ENCODE measurements at regions not wholly inside any gene's neighbourhood (a gene's known extent, or its start where the extent isn't known, plus 50 kb on each side); places are given as distances from the start of the nearest gene placed in this dataset.

DNA sequence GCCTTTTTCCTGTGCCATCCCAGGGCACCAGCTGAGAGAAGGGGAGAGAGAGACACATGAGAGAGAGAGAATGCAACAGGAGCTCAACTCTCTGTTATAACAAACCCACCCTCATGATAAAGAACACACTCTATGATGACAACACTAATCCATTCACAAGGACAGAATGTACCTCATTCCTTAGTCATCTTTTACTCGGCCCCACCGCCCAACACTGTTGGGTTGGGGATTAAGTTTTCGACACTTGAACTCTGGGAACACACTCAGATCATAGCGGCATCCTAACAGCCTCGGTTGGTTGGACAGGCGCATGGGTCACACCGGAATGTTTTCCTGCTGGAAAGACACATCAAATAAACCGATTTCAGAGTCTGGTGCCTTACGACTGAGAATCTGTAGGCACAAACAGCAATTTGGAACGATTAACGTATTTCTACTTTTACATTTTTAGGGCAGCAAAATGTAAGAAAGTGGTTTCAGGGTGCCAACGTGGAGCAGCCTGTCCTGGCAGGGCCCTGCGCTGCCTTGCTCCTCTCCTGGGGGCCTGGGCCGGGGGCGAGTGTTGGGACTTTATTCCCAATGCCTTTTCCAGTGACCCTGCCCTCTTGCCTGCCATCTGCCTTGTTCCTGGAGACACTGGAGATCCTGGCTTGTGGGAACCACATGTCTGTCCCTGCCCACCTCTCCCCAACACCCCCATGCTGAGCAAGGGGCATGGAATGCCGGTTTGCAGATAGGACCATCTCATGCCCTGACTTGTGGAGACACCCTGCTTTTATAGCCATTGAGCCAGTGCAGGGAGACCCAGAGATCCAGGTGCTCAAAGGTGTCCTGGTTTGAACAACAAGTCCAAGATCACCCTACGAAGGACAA is 287.0 kb downstream of the TCERG1L start:
- TF ChIP-seq POLR2A (IDR thresholded peaks at IDR 0.05) (no peak), POLR2AphosphoS5 (IDR thresholded peaks at IDR 0.05) (no peak)
- TF ChIP-seq, protein P1, sequence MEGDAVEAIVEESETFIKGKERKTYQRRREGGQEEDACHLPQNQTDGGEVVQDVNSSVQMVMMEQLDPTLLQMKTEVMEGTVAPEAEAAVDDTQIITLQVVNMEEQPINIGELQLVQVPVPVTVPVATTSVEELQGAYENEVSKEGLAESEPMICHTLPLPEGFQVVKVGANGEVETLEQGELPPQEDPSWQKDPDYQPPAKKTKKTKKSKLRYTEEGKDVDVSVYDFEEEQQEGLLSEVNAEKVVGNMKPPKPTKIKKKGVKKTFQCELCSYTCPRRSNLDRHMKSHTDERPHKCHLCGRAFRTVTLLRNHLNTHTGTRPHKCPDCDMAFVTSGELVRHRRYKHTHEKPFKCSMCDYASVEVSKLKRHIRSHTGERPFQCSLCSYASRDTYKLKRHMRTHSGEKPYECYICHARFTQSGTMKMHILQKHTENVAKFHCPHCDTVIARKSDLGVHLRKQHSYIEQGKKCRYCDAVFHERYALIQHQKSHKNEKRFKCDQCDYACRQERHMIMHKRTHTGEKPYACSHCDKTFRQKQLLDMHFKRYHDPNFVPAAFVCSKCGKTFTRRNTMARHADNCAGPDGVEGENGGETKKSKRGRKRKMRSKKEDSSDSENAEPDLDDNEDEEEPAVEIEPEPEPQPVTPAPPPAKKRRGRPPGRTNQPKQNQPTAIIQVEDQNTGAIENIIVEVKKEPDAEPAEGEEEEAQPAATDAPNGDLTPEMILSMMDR (IDR thresholded peaks at IDR 0.05 in 8 of 11, conservative IDR thresholded peaks at IDR 0.05 in 3 of 11), result no peak
- intact Hi-C loops (cut with DNase I; ENCODE audit: low total_unique reads), result no loop called here
- peak; percentile 38 for DNase-seq

DNA sequence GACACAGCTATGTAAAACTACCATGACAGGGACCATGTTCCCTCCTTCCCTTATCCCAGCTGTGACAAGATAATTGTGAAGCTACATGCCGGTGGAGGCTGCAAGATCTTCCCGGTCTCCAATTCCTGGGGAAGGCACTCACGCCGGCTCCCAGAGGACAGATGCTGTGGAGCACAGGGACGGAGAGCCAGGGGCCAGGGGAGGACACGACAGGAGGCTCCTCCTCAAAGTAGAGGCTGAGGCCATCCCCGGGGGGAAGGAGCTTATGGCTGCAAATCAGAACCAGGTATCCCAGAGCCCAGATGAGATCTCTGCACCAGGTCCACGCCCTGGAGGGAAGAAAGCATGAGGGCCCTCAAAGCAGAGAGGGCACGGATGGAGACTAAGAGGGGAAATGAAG is 286.2 kb downstream of the TCERG1L start:
- H3K36me3 ChIP-seq, result no peaks in the 10 kb centered on the region
- TF ChIP-seq, protein P1 (IDR thresholded peaks at IDR 0.05 in 8 of 11, conservative IDR thresholded peaks at IDR 0.05 in 3 of 11), result no peak
- no peak for TF ChIP-seq POLR2A (IDR thresholded peaks at IDR 0.05)
- no peak for TF ChIP-seq POLR2AphosphoS5 (IDR thresholded peaks at IDR 0.05)
- intact Hi-C loops (cut with DNase I; ENCODE audit: low total_unique reads), result no loop called here
- 83 to 92% (median 91%) methylated on average over 7 to 9 of the region's 9 CpGs for WGBS, 5 donors
- H3K27me3 ChIP-seq (replicated peaks in 1 of 7), result peaks cover 0 to 5% (median 0%) of the 10 kb centered on the region in 7 donors
- peak; percentile 64 for DNase-seq
- no peak overlapping the region for H3K4me3 ChIP-seq
- H3K9me3 ChIP-seq, result no peaks in the 10 kb centered on the region
- no peak overlapping the region for H3K27ac ChIP-seq
- H3K4me1 ChIP-seq, result no peaks in the 10 kb centered on the region

More for the DNA sequence above, 287.0 kb downstream of the TCERG1L start:
- Histone ChIP-seq H3K4me1 (no peaks in the 10 kb centered on the region), H3K36me3 (no peaks in the 10 kb centered on the region), H3K27ac (no peak overlapping the region), H3K4me3 (no peak overlapping the region), H3K9me3 (no peaks in the 10 kb centered on the region), H3K27me3 (replicated peaks in 1 of 7) (peaks cover 0 to 5% (median 0%) of the 10 kb centered on the region in 7 donors)
- 80 to 91% (median 85%) methylated on average over 17 of the region's 17 CpGs for WGBS, 5 donors

DNA sequence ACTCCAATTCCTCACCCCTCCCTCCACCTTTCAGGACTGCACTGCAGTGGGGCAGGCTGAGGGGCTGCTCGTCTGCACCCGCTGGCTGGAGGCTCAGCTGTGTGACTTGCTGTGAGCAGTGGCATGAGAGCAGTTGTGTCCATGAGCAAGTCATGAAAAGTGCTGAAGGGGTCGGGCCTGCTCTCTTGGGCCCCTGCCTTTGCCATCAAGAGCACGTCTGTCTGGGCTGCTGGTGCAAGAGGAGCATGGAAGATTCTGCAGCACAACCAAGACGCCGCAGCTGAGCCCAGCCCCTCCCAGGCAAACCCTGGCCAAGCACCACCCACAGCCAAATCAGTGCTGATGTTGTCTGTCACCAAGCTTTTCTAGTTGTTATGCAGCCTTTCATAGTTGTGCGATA is 284.3 kb downstream of the TCERG1L start:
- DNase-seq, result peak; percentile 47
- intact Hi-C loops (cut with DNase I; ENCODE audit: low total_unique reads), result no loop called here
- WGBS, 5 donors, result 70 to 93% (median 86%) methylated on average over 6 to 7 of the region's 7 CpGs

DNA sequence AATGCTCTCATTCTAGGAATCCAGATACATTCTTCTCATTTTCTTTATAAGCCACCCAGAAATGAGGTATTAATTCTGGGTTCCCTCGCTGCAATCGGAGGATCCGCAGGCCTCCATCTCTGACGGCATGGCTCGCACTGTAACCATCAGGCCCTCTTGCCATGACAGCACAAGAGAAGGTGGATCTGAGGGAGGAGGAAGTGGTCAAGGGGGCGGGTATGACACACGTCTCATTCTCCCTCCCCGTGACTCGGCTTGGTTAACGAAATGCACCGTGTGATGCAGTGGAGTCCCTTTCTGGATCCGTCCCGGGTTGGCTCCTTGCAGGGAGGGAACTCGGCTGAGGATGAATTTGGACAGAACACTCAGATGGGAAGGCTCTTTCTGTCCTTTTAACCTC is 280.2 kb downstream of the TCERG1L start:
- TF ChIP-seq, protein P1 (IDR thresholded peaks at IDR 0.05 in 8 of 11, conservative IDR thresholded peaks at IDR 0.05 in 3 of 11), result no peak
- TF ChIP-seq POLR2AphosphoS5 (IDR thresholded peaks at IDR 0.05), result no peak
- no peak for TF ChIP-seq POLR2A (IDR thresholded peaks at IDR 0.05)

More for the DNA sequence above, 284.3 kb downstream of the TCERG1L start:
- peaks cover 0 to 5% (median 0%) of the 10 kb centered on the region in 7 donors for H3K27me3 ChIP-seq (replicated peaks in 1 of 7)
- H3K9me3 ChIP-seq, result no peaks in the 10 kb centered on the region
- TF ChIP-seq, protein P1 (IDR thresholded peaks at IDR 0.05 in 8 of 11, conservative IDR thresholded peaks at IDR 0.05 in 3 of 11), result no peak
- no peak for TF ChIP-seq POLR2A (IDR thresholded peaks at IDR 0.05)
- no peak for TF ChIP-seq POLR2AphosphoS5 (IDR thresholded peaks at IDR 0.05)
- H3K4me1 ChIP-seq, result no peaks in the 10 kb centered on the region
- no peaks in the 10 kb centered on the region for H3K36me3 ChIP-seq
- H3K4me3 ChIP-seq, result no peak overlapping the region
- no peak overlapping the region for H3K27ac ChIP-seq

More for the DNA sequence above, 280.2 kb downstream of the TCERG1L start:
- intact Hi-C loops (cut with DNase I; ENCODE audit: low total_unique reads), result no loop called here
- H3K9me3 ChIP-seq, result no peaks in the 10 kb centered on the region
- no peaks in the 10 kb centered on the region for H3K27me3 ChIP-seq (replicated peaks in 1 of 7)
- WGBS, 5 donors, result 72 to 80% (median 75%) methylated on average over 14 of the region's 14 CpGs
- no peak overlapping the region for H3K4me3 ChIP-seq
- no peak overlapping the region for H3K27ac ChIP-seq
- DNase-seq, result peak; percentile 42
- H3K36me3 ChIP-seq, result no peaks in the 10 kb centered on the region
- H3K4me1 ChIP-seq, result no peaks in the 10 kb centered on the region
